Kidney (tissue), 13 donors: ENCODE measurements at regions not wholly inside any gene's neighbourhood (a gene's known extent, or its start where the extent isn't known, plus 50 kb on each side); places are given as distances from the start of the nearest gene placed in this dataset.

ENCODE experiments used
- DNase-seq, 5 donors: peaks; one replicate each; pipeline ENCODE4 v3.0.0-alpha.2; 2013 to 2020
- FAIRE-seq: peaks from 2 replicates; lab custom pipeline; 2012; peaks lifted over from hg19 to GRCh38; lab: Jason Lieb, UNC
- H3K27ac ChIP-seq, 2 donors: one replicate each; pipeline ENCODE4 v1.7.0; 2013; ENCODE audit warnings: low read depth in 2 of 2, low read length in 2 of 2, inconsistent platforms in 1 of 2
- H3K27me3 ChIP-seq: one replicate; pipeline ENCODE4 v1.7.1; 2013; ENCODE audit warnings: low read length, inconsistent platforms; ENCODE audit not compliant: control insufficient read depth, insufficient read depth
- H3K36me3 ChIP-seq, 3 donors: one replicate each; pipeline versions ENCODE4 v1.7.0 to v1.7.1; 2013; ENCODE audit warnings: low read length in 3 of 3, control low read depth in 1 of 3, inconsistent platforms in 1 of 3; ENCODE audit not compliant: insufficient read depth in 3 of 3, control insufficient read depth in 2 of 3
- H3K4me1 ChIP-seq, 3 donors: one replicate each; pipeline versions ENCODE4 v1.7.0 to v1.7.1; 2013; ENCODE audit warnings: low read length in 3 of 3, inconsistent platforms in 1 of 3, low read depth in 1 of 3; ENCODE audit not compliant: control insufficient read depth in 2 of 3, insufficient read depth in 2 of 3
- H3K4me3 ChIP-seq, 3 donors: one replicate each; pipeline versions ENCODE4 v1.7.0 to v1.8.1; 2013; ENCODE audit warnings: low read length in 3 of 3, control low read depth in 1 of 3, inconsistent platforms in 1 of 3
- H3K9ac ChIP-seq, 3 donors: one replicate each; pipeline versions ENCODE4 v1.7.0 to v1.7.1; 2013; ENCODE audit warnings: low read length in 3 of 3, control low read depth in 1 of 3, inconsistent platforms in 1 of 3
- H3K9me3 ChIP-seq, 3 donors: one replicate each; pipeline versions ENCODE4 v1.7.0 to v1.7.1; 2013; ENCODE audit warnings: low read length in 3 of 3, control low read depth in 1 of 3, inconsistent platforms in 1 of 3; ENCODE audit not compliant: control insufficient read depth in 2 of 3, insufficient read depth in 1 of 3
- CTCF ChIP-seq: IDR thresholded peaks from 3 replicates; pipeline ENCODE4 v1.5.1; 2012; ENCODE audit warnings: mild to moderate bottlenecking, moderate library complexity, borderline replicate concordance; ENCODE audit not compliant: insufficient read depth; ENCODE audit errors: extremely low read depth
- intact Hi-C: fragments of 100-400 bp; cut with DNase I; formaldehyde crosslinking; loops from one replicate; pipeline ENCODE4 v1.11.1; 2022
- donor health status: control.
- donor health status: control.
- donor health status: control.
- donor health status: control.
- donor health status: control.
- donor health status: DM: yes; HTN: yes; CAD: no.
- donor health status: Normal renal cell carcinoma (clear cell type).

DNA sequence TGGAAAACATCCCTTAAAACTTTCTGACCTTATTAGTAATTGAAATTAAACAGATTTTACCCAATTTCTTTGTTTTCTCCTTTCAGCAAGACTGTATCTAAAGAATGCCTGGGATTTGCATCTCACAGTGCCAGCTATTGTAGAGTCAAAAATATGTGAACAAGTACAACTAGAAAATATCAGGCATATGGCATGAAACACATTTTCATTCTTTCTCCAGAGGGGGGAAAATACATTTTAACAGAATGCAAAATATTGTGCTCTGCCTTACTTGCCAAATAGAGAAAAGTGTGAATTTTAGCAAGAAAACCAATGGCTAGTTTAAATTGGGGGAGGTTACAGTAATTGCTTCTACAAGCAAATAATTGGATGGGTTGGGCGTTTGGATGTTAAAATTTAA lies 366.6 kb upstream of the FIGN start:
- H3K9ac ChIP-seq: no peak overlapping the region
- no peaks in the 10 kb centered on the region for H3K36me3 ChIP-seq
- no peak for FAIRE-seq
- H3K27me3 ChIP-seq: no peaks in the 10 kb centered on the region
- no peak overlapping the region for H3K27ac ChIP-seq
- no peak for DNase-seq
- H3K9me3 ChIP-seq: no peaks in the 10 kb centered on the region
- H3K4me1 ChIP-seq: no peaks in the 10 kb centered on the region
- no peak overlapping the region for H3K4me3 ChIP-seq
- TF ChIP-seq CTCF: no peak
- intact Hi-C loops: no loop called here

DNA sequence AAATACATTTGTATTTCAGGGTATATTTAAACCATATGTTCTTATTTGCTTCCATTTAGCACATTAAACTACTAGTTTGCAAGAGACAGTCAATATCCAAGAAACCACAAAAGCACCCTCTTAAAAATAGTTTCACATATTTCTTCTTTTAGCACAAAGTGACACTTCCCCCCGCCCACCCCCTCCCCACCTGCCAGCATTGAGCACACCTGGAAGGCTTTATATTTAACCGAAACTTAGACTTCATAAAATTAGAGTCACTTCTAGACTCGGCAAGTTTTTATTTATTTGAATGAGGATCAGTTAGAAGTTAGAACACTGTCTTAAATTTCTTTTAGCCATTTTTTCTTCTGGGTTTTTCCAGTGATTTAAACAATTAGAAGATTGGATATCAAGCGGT lies 355.9 kb upstream of the FIGN start:
- no peak overlapping the region for H3K4me3 ChIP-seq
- no peaks in the 10 kb centered on the region for H3K9me3 ChIP-seq
- TF ChIP-seq CTCF: no peak
- H3K4me1 ChIP-seq: no peaks in the 10 kb centered on the region
- H3K36me3 ChIP-seq: no peaks in the 10 kb centered on the region
- no peak overlapping the region for H3K27ac ChIP-seq
- no peak for DNase-seq
- intact Hi-C loops: no loop called here
- H3K9ac ChIP-seq: no peak overlapping the region
- FAIRE-seq: no peak
- no peaks in the 10 kb centered on the region for H3K27me3 ChIP-seq

GRCh38 chr2:164090533-164090932 lies 354.7 kb upstream of the FIGN start:
- intact Hi-C loops: no loop called here
- Histone ChIP-seq H3K4me3 (no peak overlapping the region), H3K4me1 (no peaks in the 10 kb centered on the region), H3K9me3 (no peaks in the 10 kb centered on the region), H3K27me3 (no peaks in the 10 kb centered on the region), H3K36me3 (no peaks in the 10 kb centered on the region), H3K27ac (no peak overlapping the region), H3K9ac (no peak overlapping the region)
- DNase-seq (no peak), FAIRE-seq (no peak)
- no peak for TF ChIP-seq CTCF

DNA sequence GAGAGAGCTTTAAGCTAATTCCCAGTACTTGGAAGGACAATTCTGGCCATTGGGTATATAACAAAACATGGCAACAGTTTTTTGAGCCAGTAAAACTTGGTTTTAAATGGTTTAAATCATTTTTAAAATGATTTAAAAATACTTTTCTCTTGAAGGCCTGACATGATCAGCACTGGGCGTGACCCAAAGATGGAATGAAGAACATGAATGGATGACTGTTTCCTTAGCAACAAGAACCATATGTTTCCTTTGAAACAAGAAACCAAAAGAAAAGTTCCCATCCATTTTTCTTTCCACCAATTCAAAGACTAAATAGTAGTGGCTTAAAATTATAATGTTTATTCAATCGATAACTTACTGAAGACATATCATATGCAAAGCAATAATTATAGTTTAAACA lies 348.3 kb upstream of the FIGN start:
- Histone ChIP-seq H3K9me3 (no peaks in the 10 kb centered on the region), H3K27ac (no peak overlapping the region), H3K36me3 (no peaks in the 10 kb centered on the region), H3K4me1 (no peaks in the 10 kb centered on the region), H3K27me3 (no peaks in the 10 kb centered on the region), H3K4me3 (no peak overlapping the region), H3K9ac (no peak overlapping the region)
- no peak for FAIRE-seq
- intact Hi-C loops: no loop called here
- TF ChIP-seq CTCF: no peak
- DNase-seq: no peak
